GDM1 (cell line): ENCODE measurements at regions not wholly inside any gene's neighbourhood (a gene's known extent, or its start where the extent isn't known, plus 50 kb on each side); places are given as distances from the start of the nearest gene placed in this dataset.

Experiments used
- DNase-seq: peaks from one replicate; lab custom pipeline; 2025; lab: John Stamatoyannopoulos, UW

GRCh38 chr12:27179400-27180214 is 64.5 kb upstream of the STK38L start:
- DNase-seq, result peak; percentile 45

DNA sequence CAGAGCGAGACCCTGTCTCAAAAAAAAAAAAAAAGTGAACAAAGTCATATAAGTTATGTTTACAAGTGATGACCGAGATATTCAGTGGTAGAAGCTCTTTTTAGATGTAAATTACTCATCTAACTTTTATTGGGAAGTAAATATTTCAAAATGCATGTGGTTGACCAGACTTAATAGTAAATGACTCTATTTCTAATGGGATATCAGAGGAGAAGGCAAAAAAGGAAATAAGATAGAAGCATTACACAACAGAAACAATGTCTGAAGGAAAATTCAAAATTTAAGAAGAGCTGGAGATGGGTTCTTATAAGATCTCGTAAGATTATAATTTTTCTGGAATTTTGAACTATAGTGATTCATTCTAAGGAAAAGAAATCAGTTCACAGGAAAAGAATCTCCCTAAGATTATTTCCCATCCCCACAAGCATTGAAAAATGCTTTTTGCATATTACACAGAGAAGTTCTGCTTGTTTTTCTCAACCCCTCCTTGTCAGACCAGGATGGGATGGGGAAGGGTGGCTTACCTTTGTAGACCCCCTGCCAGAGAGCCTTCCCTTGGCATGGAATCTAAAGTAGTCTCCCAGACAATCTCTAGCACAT is 63.1 kb upstream of the STK38L start:
- DNase-seq, result no peak

GRCh38 chr12:27183342-27183741 is 60.7 kb upstream of the STK38L start:
- DNase-seq, result no peak

GRCh38 chr12:27185234-27186021 is 58.7 kb upstream of the STK38L start:
- no peak for DNase-seq

DNA sequence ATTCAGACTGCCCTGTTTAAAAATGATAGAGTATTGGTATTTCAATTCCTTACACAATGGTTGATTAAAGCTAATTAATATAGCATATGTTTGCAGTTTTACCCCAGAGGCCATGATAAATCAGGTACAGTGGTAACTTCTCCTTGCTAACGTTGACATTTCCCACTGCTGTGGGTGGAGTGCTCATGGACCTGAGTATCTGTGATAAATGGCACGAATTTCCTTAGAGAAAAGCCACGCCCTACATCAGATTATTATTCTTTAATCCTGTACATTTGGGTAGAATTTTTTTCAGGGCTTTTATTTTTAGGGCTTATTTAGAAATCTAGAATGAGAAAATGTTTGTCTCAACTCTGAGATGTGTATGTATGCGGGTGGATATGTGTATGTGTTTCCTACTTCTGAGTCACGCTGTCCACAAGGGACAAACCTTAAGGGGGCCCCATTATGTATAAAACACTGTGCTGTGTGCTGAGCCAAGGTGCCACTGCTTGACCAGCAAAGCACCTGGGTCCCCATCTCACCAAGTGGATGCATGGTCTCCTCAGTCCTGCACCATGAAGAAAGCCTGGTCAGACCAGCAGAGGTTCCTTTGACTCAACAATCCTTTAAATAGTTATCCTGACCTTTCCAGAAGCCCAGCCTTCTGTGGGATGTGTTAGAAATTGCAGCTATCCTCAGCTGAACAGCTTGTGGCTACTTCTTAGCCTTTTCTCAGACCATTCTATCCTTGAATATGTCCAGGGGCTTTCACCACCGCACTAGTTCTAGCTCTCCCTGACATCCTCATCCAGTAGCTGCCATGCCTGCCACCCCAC is 57.9 kb upstream of the STK38L start:
- no peak for DNase-seq

DNA sequence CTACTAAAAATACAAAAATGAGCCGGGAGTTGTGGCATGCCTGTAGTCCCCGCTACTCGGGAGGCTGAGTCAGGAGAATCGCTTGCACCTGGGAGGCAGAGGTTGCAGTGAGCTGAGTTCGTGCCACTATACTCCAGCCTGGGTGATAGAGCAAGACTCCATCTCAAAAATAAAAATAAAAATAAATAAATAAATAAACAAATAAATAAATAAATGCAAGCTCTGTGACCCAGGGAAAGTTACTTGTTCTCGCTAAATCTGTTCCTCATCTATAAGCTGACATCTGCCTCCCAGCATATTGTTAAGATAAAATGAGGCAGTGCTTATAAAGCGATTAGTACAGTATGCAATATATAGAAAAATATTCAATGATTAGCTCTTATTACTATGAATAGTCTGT is 56.4 kb upstream of the STK38L start:
- no peak for DNase-seq

DNA sequence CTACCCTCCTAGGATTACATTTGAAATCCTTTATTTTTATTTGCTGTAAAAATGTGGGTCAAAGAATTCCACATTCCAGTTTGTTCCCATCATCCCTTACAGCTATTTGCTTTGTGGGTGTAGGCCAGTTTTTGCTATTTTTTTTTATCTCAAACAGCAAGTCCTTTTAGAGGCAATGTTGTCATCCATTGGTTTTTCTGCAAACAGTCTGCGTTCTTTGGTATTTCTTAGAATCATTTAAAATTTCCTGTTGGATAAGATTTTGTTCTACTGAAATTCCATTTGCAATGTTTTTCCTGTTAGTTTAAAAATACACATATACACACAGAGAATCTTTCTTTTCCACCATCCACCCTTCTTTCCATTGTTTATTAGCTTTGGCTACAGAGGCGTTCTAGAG is 53.3 kb upstream of the STK38L start:
- DNase-seq, result no peak

DNA sequence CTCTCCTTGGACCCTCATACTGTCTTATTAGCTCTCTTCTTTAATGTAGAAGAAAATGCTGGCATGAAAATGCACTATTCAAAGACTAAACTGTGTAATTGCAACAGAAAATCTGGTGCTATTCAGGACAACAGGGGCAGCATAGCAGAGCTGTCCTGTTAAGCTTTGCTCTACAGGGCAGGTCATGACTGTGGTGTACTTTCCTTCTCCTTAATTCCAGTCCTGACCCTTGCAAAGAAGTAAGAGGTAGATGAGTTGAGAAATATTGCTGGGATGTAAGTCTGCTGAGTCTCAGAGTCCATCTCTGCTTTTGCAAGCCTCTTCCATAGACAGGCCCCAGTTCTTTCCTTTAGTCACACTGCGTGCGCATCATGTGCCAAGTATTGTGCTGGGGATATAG is 52.6 kb upstream of the STK38L start:
- DNase-seq, result no peak

- DNase-seq, result no peak
These were observed 51.8 kb upstream of the STK38L start for GRCh38 chr12:27192118-27192802.

DNA sequence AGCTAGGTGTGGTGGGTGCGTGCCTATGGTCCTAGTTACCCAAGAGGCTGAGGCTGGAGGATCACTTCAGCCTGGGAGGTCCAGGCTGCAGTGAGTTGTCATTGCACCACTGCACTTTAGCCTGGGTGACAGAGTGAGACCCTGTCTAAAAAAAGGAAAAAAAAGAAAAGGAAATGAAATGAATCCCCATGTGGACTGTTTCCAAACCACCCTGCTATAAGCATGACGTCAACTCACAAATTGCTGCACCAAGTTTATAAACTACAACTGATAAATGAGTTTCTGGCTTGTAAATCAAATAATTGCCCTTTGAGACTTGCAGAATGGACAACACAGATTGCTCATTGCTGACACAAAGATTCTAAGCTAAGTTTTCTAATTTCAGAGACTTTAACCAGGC is 51.0 kb upstream of the STK38L start:
- no peak for DNase-seq

DNA sequence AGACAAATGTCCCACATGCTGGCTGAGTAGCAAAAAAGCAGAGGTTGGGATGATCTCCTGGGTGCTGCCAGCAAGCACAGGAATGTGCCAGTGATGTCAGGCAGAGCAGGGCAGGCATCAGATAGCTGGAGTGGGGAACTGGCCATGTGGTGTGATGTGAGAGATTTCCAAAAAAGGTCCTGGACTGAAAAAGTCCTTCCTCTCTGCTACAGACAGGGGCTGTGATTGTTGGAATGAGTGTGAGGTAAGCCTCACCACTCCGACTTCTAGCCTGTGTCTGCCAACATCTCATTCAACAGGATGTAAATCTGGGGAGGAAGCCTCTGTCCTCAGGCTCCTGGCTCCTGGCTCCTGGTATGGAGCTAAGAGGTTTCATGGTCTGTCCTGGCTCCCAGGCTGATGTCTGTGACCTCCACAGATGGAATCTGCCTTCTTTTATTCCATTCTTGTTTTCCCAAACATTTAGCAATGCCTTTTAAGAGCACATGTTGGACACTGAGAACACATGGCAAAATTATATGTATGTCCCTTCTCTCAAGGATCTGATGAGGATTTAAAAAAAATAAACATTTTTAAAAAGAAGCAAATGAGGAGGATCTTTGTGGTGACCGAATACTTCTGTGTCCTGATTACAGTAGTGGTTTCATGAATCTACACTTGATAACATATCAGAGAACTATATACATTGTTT is 50.1 kb upstream of the STK38L start:
- DNase-seq, result no peak
